Endothelial cell of umbilical vein (primary cell): ENCODE measurements at regions not wholly inside any gene's neighbourhood (a gene's known extent, or its start where the extent isn't known, plus 50 kb on each side); places are given as distances from the start of the nearest gene placed in this dataset.

Experiments used
- BruUV-seq: library from RNA; stranded (reverse); fragments of 400-500 nt; replicated peaks from 2 replicates; lab custom pipeline; 2021; lab: Mats Ljungman, UMichigan
- CTCF ChIA-PET: fragments of 300-600, 350-600 bp; sonication (Branson Sonifier 250); formaldehyde crosslinking; loops from one replicate; lab custom pipeline; 2021; ENCODE audit warnings: antibody characterized with exemption, inconsistent platforms; lab: Charles Lee
- POLR2A ChIA-PET: fragments of 300-600, 350-600 bp; sonication (Branson Sonifier 250); formaldehyde crosslinking; loops from one replicate; lab custom pipeline; 2021; ENCODE audit warnings: antibody characterized with exemption, inconsistent platforms; lab: Charles Lee
- DNase-seq: peaks from one replicate; pipeline ENCODE4 v3.0.0-alpha.2; 2011; ENCODE audit warnings: low read depth, low spot score
- FAIRE-seq: peaks from 2 replicates; lab custom pipeline; 2011; peaks lifted over from hg19 to GRCh38; lab: Jason Lieb, UNC
- H2AFZ ChIP-seq: 2 replicates; pipeline ENCODE4 v1.6.0; 2012; ENCODE audit warnings: low read depth, low read length, control low read depth, inconsistent platforms
- H3K27ac ChIP-seq: 2 replicates; pipeline ENCODE4 v1.5.1; 2011; ENCODE audit warnings: low read depth, mild to moderate bottlenecking, control low read depth, low read length, moderate library complexity; ENCODE audit not compliant: insufficient read depth
- H3K27me3 ChIP-seq, 2 experiments: 2 replicates each; pipeline versions ENCODE4 v1.6.0 to v1.6.1; 2011; ENCODE audit warnings: low read length in 2 of 2, mixed read lengths in 1 of 2; ENCODE audit not compliant: control insufficient read depth in 2 of 2, insufficient read depth in 2 of 2
- H3K36me3 ChIP-seq, 2 experiments: 2 replicates in 1 of 2; 3 replicates in 1 of 2; pipeline ENCODE4 v1.5.1; 2011; ENCODE audit warnings: low read length in 2 of 2, mild to moderate bottlenecking in 1 of 2, moderate library complexity in 1 of 2; ENCODE audit not compliant: control insufficient read depth in 2 of 2, insufficient read depth in 2 of 2; ENCODE audit errors: extremely low read depth in 1 of 2
- H3K4me1 ChIP-seq: 3 replicates; pipeline ENCODE4 v1.5.1; 2011; ENCODE audit warnings: mild to moderate bottlenecking, low read length; ENCODE audit not compliant: control insufficient read depth, insufficient read depth; ENCODE audit errors: extremely low read depth
- H3K4me2 ChIP-seq: 2 replicates; pipeline ENCODE4 v1.6.1; 2011; ENCODE audit warnings: low read length, control low read depth, mixed read lengths; ENCODE audit not compliant: insufficient read depth
- H3K4me3 ChIP-seq, 3 experiments: fragments of 200-600 bp in 1 of 3; sonication (generic), shearing (Covaris generic) in 1 of 3; replicated peaks in 1 of 3; 2 replicates each; pipeline ENCODE4 v1.5.1; 2011 to 2016; ENCODE audit warnings: control low read depth in 3 of 3, low read length in 3 of 3, mild to moderate bottlenecking in 2 of 3, inconsistent platforms in 1 of 3, low read depth in 1 of 3, moderate library complexity in 1 of 3; ENCODE audit not compliant: insufficient read depth in 1 of 3
- H3K79me2 ChIP-seq: 2 replicates; pipeline ENCODE4 v1.6.0; 2012; ENCODE audit warnings: low read length, inconsistent platforms; ENCODE audit not compliant: control insufficient read depth, insufficient read depth
- H3K9ac ChIP-seq: replicated peaks from 2 replicates; pipeline ENCODE3; 2011; ENCODE audit warnings: low read length, control low read depth; ENCODE audit not compliant: insufficient read depth; ENCODE audit errors: extremely low read depth
- H3K9me1 ChIP-seq: replicated peaks from 3 replicates; pipeline ENCODE4 v1.6.0; 2011; ENCODE audit warnings: mild to moderate bottlenecking, low read length; ENCODE audit not compliant: control insufficient read depth, insufficient read depth; ENCODE audit errors: extremely low read depth
- H3K9me3 ChIP-seq: replicated peaks from 2 replicates; pipeline ENCODE4 v1.5.1; 2012; ENCODE audit warnings: low read length, inconsistent platforms; ENCODE audit not compliant: control insufficient read depth, insufficient read depth
- H4K20me1 ChIP-seq: replicated peaks from 2 replicates; pipeline ENCODE3; 2011; ENCODE audit warnings: mild to moderate bottlenecking, low read length; ENCODE audit not compliant: control insufficient read depth, insufficient read depth; ENCODE audit errors: extremely low read depth
- CTCF ChIP-seq, 2 donors: IDR thresholded peaks; 1 replicate in 1 of 2; 2 replicates in 1 of 2; pipeline ENCODE4 v1.5.1; 2011; ENCODE audit warnings: low read length in 2 of 2, mild to moderate bottlenecking in 2 of 2, moderate library complexity in 2 of 2, control low read depth in 1 of 2, inconsistent platforms in 1 of 2, low read depth in 1 of 2; ENCODE audit not compliant: insufficient read depth in 1 of 2; ENCODE audit errors: extremely low read depth in 1 of 2
- EZH2 ChIP-seq: IDR thresholded peaks from 2 replicates; pipeline ENCODE4 v1.6.1; 2012; ENCODE audit warnings: borderline replicate concordance, low read depth, mild to moderate bottlenecking, moderate library complexity, low read length, inconsistent platforms; ENCODE audit not compliant: severe bottlenecking
- FOS ChIP-seq: IDR thresholded peaks from 2 replicates; pipeline ENCODE4 v1.6.1; 2011; ENCODE audit warnings: mild to moderate bottlenecking, low read length, moderate library complexity, borderline replicate concordance; ENCODE audit not compliant: insufficient read depth
- MYC ChIP-seq: IDR thresholded peaks from one replicate; pipeline ENCODE4 v1.6.1; 2011; ENCODE audit warnings: mild to moderate bottlenecking, low read depth, low read length
- POLR2A ChIP-seq: IDR thresholded peaks from 2 replicates; pipeline ENCODE4 v1.6.1; 2012; ENCODE audit warnings: low read depth, mild to moderate bottlenecking, control low read depth, low read length
- POLR2AphosphoS5 ChIP-seq: IDR thresholded peaks from 2 replicates; pipeline ENCODE4 v1.6.1; 2012; ENCODE audit warnings: low read depth, mild to moderate bottlenecking, control low read depth, low read length, moderate library complexity; ENCODE audit not compliant: insufficient read depth
- dilution Hi-C: fragments of 300-500 bp; cut with MboI; formaldehyde crosslinking; loops from one replicate; pipeline ENCODE4 v1.15.0; 2019; ENCODE audit warnings: low sequenced_read_pairs; ENCODE audit not compliant: extremely low pct_ligation_motif_present
- intact Hi-C: fragments of 100-400 bp; cut with micrococcal nuclease; formaldehyde crosslinking; loops from one replicate; pipeline ENCODE4 v1.10.0; 2022

- Histone ChIP-seq H4K20me1 (no peaks in the 10 kb centered on the region), H3K9ac (no peak overlapping the region), H3K27ac (no peak overlapping the region), H3K4me1 (no peaks in the 10 kb centered on the region), H3K27me3 (no peaks in the 10 kb centered on the region), H3K4me2 (no peak overlapping the region), H3K4me3 (no peak overlapping the region), H3K36me3 (no peaks in the 10 kb centered on the region), H3K9me3 (peaks cover 2% of the 10 kb centered on the region), H3K79me2 (no peaks in the 10 kb centered on the region), H2AFZ (no peak overlapping the region), H3K9me1 (no peaks in the 10 kb centered on the region)
- intact Hi-C loops (no loop called here), dilution Hi-C loops (no loop called here)
- ChIA-PET POLR2A (no interaction called here), CTCF (no interaction called here)
- no TSS peak for BruUV-seq
- FAIRE-seq (no peak), DNase-seq (no peak)
- no peak for TF ChIP-seq MYC
- no peak for TF ChIP-seq CTCF (IDR thresholded peaks at IDR 0.05; ENCODE audit: extremely low read depth in 1 of 2, insufficient read depth in 1 of 2, low read depth in 1 of 2, low read length in 2 of 2)
- TF ChIP-seq FOS: no peak
Measured at GRCh38 chr20:61161726-61162390, 90.2 kb upstream of the CDH4 start.

- Histone ChIP-seq H3K4me1 (no peaks in the 10 kb centered on the region), H3K4me2 (no peak overlapping the region), H3K4me3 (no peak overlapping the region), H3K79me2 (no peaks in the 10 kb centered on the region), H3K36me3 (no peaks in the 10 kb centered on the region), H2AFZ (no peak overlapping the region), H3K27me3 (no peaks in the 10 kb centered on the region), H4K20me1 (no peaks in the 10 kb centered on the region), H3K27ac (no peak overlapping the region), H3K9me3 (peaks cover 2% of the 10 kb centered on the region), H3K9ac (no peak overlapping the region), H3K9me1 (no peaks in the 10 kb centered on the region)
- intact Hi-C loops: no loop called here
- POLR2A ChIA-PET: no interaction called here
- no TSS peak for BruUV-seq
- FAIRE-seq (no peak), DNase-seq (no peak)
- dilution Hi-C loops: no loop called here
- TF ChIP-seq EZH2: no peak
- TF ChIP-seq POLR2AphosphoS5: no peak
- TF ChIP-seq MYC: no peak
- TF ChIP-seq POLR2A: no peak
- CTCF ChIA-PET: no interaction called here
Measured at GRCh38 chr20:61162451-61162850, 89.6 kb upstream of the CDH4 start.
